ENCODE measurements at regions not wholly inside any gene's neighbourhood (a gene's known extent, or its start where the extent isn't known, plus 50 kb on each side); places are given as distances from the start of the nearest gene placed in this dataset.
"Not testable (repeated sequence)": the region's sequence is repeated elsewhere in the genome, so short reads cannot be mapped to it uniquely, and the experiment has no call there.

GRCh38 chr4:153099391-153100140 lies 104.7 kb upstream of the TRIM2 start:
- no peak overlapping the region for H3K27ac ChIP-seq
- H3K36me3 ChIP-seq = no peaks in the 10 kb centered on the region
- no peaks in the 10 kb centered on the region for H3K27me3 ChIP-seq
- TF ChIP-seq POLR2A (IDR thresholded peaks at IDR 0.05) = no peak
- no peak for TF ChIP-seq CTCF (IDR thresholded peaks at IDR 0.05 in 4 of 5, conservative IDR thresholded peaks at IDR 0.05 in 1 of 5)
- no peak for DNase-seq
- H3K4me3 ChIP-seq = no peak overlapping the region
- intact Hi-C loops (cut with DNase I; ENCODE audit: low total_unique reads) = no loop called here
- H3K4me1 ChIP-seq = no peaks in the 10 kb centered on the region
- H3K9me3 ChIP-seq = no peaks in the 10 kb centered on the region
- in situ Hi-C loops (cut with MboI; ENCODE audit: low sequenced_read_pairs in 4 of 4) = loop anchor here in 1 of 4 donors (10.0 kb wide), 1 partner anchor 255 kb away; no protein-coding TSS in a partner anchor
- ATAC-seq = no peak

GRCh38 chr4:153106736-153107135 lies 97.5 kb upstream of the TRIM2 start:
- H3K4me3 ChIP-seq; H3K27me3 ChIP-seq; in situ Hi-C loops (cut with MboI; ENCODE audit: low sequenced_read_pairs in 4 of 4); ATAC-seq; H3K9me3 ChIP-seq; H3K36me3 ChIP-seq; intact Hi-C loops (cut with DNase I; ENCODE audit: low total_unique reads); DNase-seq; H3K4me1 ChIP-seq; H3K27ac ChIP-seq: not testable (repeated sequence)

GRCh38 chr4:153107246-153107645 lies 97.0 kb upstream of the TRIM2 start:
- in situ Hi-C loops (cut with MboI; ENCODE audit: low sequenced_read_pairs in 4 of 4) = no loop called here
- Histone ChIP-seq H3K4me1 (no peaks in the 10 kb centered on the region), H3K27ac (no peak overlapping the region), H3K27me3 (no peaks in the 10 kb centered on the region), H3K4me3 (no peak overlapping the region), H3K36me3 (no peaks in the 10 kb centered on the region), H3K9me3 (no peaks in the 10 kb centered on the region)
- DNase-seq (no peak), ATAC-seq (no peak)
- intact Hi-C loops (cut with DNase I; ENCODE audit: low total_unique reads) = no loop called here
- TF ChIP-seq CTCF (IDR thresholded peaks at IDR 0.05 in 4 of 5, conservative IDR thresholded peaks at IDR 0.05 in 1 of 5) = no peak
- no peak for TF ChIP-seq POLR2A (IDR thresholded peaks at IDR 0.05)

- Histone ChIP-seq H3K4me1 (no peaks in the 10 kb centered on the region), H3K27ac (no peak overlapping the region), H3K4me3 (no peak overlapping the region), H3K9me3 (no peaks in the 10 kb centered on the region), H3K36me3 (no peaks in the 10 kb centered on the region), H3K27me3 (no peaks in the 10 kb centered on the region)
- ATAC-seq (no peak), DNase-seq (no peak)
- TF ChIP-seq CTCF (IDR thresholded peaks at IDR 0.05 in 4 of 5, conservative IDR thresholded peaks at IDR 0.05 in 1 of 5) (no peak), POLR2A (IDR thresholded peaks at IDR 0.05) (no peak)
- intact Hi-C loops (cut with DNase I; ENCODE audit: low total_unique reads) (no loop called here), in situ Hi-C loops (cut with MboI; ENCODE audit: low sequenced_read_pairs in 4 of 4) (no loop called here)
Observed at GRCh38 chr4:153109296-153109849, 94.9 kb upstream of the TRIM2 start.

GRCh38 chr4:153110739-153111138 lies 93.5 kb upstream of the TRIM2 start:
- H3K27ac ChIP-seq = no peak overlapping the region
- H3K4me3 ChIP-seq = no peak overlapping the region
- in situ Hi-C loops (cut with MboI; ENCODE audit: low sequenced_read_pairs in 4 of 4) = no loop called here
- no peaks in the 10 kb centered on the region for H3K9me3 ChIP-seq
- ATAC-seq = no peak
- H3K36me3 ChIP-seq = no peaks in the 10 kb centered on the region
- H3K27me3 ChIP-seq = no peaks in the 10 kb centered on the region
- DNase-seq = no peak
- peaks cover 6 to 8% of the 10 kb centered on the region in 2 donors for H3K4me1 ChIP-seq
- TF ChIP-seq CTCF (IDR thresholded peaks at IDR 0.05 in 4 of 5, conservative IDR thresholded peaks at IDR 0.05 in 1 of 5) (no peak), POLR2A (IDR thresholded peaks at IDR 0.05) (no peak)
- intact Hi-C loops (cut with DNase I; ENCODE audit: low total_unique reads) = no loop called here

Data from gastrocnemius medialis (tissue), 4 donors.